HG02938 (cell line): ENCODE measurements at regions not wholly inside any gene's neighbourhood (a gene's known extent, or its start where the extent isn't known, plus 50 kb on each side); places are given as distances from the start of the nearest gene placed in this dataset.
"Not testable (repeated sequence)": the region's sequence is repeated elsewhere in the genome, so short reads cannot be mapped to it uniquely, and the experiment has no call there.

Source experiments
- ATAC-seq: cut with Tn5 transposase; IDR thresholded peaks from one replicate; pipeline ENCODE4 v1.9.1; 2021; ENCODE audit warnings: mild to moderate bottlenecking, moderate library complexity; ENCODE audit not compliant: unreplicated experiment

DNA sequence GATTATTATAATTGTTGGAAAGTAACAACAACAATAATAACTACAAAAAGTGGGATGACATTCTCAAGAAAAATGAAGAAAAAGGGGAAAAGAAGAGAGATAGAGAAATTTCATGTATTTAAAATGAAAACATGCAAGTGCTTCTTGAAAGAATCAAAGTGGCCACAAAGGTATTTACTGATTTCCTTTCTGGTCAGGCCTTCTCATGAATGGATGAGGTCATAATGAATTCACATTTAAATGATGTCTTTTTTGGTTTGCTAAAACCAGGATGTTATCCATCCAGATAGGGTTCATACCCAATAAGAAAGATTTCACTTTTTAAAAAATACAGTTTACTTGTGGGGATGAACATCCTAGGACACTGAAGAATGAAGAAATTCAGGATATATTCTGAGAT is 446.4 kb upstream of the PTGER4 start:
- ATAC-seq = no peak

DNA sequence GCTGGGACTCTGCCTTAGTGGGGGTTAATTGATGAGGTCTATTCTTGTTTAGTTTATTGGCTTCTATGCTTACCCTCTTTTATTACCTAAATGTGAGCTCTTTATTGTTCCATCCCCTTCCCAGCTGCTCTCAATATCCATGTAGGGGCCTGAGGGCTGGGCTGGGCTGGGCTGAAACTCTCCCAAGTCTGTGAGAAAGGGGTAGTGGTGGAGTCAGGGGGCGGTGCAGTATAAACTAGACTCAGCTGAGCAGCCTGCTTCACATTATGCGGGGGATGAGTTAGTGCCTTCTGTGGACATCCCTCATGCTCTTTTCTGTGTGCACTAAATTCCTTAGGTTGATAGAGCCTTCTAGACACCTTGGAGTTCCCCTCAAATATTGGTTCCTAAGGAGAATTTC is 451.8 kb upstream of the PTGER4 start:
- ATAC-seq = no peak

DNA sequence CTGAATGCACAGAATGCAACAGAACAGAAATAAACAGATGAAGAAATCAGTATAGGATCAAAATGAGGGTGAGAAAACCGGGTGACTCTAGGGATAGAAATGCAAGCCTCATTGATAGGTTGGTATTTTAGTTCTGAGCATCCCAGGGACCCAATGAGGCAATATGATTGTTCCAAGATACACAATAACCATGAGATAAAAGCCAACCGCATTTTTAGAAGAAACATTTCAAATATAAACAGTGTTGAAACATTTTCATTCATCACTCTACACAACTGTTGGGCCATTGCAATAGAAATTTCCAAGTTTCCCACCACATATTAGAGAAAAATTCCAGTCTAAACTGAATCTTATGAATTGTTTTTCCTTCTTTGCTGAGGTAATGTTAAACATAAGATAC is 452.3 kb upstream of the PTGER4 start:
- ATAC-seq = no peak

DNA sequence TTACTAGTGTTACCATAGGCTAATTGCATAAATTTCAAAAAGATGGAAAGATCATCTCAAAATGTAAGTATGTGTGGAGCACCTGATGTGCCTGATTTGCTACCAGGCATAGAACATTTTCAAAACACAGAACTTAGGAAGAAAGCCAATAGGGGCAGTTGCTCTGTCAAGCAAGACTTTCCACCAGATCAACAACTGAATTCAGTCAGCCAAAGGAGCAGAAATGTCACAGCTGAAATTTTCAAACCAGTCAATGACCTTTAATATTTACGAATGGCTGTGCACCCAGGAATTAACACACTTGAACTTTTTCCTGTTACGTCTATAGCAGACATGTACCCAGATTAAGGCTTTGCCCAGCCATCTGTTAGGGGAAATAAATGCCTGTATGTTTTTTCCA is 452.8 kb upstream of the PTGER4 start:
- ATAC-seq = no peak

DNA sequence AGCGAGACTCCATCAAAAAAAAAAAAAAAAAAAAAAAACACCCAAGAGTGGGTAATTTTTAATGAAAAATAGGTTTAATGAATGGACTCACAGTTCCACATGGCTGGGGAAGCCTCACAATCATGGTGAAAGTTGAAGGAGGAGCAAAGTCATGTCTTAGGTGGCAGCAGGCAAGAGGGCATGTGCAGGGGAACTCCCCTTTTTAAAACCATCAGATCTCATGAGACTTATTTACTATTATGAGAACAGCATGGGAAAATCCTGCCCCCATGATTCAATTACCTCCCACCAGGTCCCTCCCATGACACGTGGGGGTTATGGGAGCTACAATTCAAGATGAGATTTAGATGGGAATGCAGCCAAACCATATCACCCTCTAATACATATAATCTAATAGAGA is 454.6 kb upstream of the PTGER4 start:
- not testable (repeated sequence) for ATAC-seq

DNA sequence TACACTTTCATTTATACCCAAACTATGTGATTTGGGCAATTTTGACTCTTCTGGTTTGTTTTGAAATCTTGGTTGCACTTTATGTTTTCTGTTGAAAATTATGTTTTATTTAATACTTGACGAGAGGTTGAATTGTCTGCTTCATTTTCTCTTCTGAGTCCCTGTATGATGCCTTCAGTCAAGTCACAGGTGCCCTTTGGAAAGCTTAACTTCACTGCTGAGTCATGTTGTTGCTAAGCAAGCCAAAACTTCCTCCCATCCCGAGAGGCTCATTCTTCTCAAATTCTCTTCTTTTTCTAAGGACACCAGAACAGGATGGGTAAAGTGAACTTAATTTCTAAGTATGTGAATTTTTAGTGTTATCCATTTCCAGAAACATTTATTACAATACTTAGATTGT is 455.3 kb upstream of the PTGER4 start:
- ATAC-seq = peak; percentile 8

DNA sequence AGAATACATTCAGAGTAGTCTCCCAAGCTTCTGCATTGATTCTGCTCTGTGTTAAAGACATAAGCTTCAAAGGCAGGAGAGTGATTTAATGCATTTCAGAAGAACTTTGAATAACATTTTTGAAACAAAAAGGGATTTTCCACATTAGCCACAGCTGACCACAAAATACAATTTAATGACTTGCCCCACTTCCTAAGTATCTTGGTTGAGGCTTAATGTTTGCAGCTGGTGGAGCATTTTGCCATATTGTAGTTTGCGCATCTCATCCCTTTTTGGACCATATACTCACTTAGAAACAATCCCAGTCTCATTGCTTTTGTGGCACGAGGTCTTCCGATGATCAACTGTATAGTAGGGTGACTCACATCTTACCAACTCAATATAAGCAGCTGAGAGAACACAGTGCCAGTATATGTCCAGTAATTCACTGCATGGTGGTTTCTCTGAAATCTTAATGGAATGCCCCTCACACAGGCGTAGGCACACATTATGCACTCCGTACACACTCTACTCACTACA is 455.8 kb upstream of the PTGER4 start:
- peak; percentile 69 for ATAC-seq

DNA sequence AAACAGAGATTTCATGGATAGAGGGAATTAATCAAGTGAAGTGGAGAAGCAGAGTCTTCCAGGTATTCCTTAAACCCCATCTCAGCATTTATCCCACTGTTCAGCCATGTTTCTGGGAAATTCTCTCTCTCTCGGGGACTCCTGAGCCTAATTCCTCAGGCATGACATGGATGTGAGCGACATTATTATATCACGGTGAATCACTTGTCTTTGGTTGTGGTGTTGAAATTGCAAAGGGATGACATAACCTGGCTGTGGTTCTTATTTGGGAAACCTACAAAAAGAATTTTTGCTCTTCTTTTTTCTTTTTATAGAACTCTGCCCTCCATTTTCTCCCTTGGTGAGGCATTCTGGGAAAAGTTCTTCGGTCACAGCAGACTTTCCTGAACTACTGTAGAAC is 457.9 kb upstream of the PTGER4 start:
- ATAC-seq = no peak

DNA sequence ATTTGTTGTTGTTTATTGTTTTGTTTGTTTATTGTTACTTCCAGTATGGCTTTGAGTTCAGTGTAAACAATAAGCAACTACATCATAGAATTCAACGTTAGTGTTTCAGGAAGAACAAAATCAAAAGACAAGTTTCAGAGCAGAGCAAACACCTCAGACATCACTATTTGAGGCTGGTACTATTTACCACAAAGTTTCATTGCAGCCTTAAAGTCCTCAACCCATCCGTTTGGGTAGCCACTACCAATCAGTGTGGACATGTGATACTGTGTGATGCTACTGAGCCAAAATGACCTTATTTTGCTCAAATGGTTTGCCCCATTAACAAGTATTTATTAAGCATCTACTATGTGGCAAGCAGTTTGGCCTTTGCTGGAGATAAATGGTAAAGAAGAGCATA is 458.5 kb upstream of the PTGER4 start:
- no peak for ATAC-seq

DNA sequence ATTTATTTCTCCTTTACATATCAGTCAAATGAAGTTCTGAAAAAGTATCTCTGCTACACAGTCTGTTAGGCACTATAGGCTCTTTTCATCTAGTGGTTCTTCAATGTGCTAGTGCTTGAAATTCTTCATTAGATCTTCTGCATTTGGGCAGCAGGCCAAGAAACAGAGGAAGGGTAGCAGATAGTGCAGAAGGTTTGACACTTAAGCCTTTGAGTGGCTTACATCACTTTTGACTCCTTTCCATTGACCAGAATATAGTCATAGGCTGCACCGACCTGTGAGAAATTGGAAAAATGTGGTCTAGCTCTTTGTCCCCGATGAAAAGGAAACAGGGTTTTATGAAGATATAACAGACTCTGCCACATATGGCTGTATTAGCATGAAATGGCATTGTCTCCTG is 459.5 kb upstream of the PTGER4 start:
- ATAC-seq = no peak

DNA sequence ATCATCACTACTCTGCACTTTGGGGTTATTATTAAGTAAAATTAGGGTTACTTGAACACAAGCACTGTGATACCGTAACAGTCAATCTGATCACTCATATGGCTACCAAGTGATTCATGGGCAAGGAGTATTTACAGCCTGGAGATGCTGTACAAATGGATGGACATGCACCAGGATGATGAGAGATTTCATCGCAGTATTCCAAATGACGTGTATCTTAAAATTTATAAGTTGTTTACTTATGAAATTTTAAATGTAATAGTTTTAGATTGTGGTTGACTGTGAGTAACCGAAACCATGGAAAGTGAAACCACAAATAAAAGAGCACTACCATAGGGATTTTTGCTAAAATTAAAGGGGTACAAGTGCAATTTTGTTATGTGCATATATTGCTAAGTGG is 462.2 kb upstream of the PTGER4 start:
- no peak for ATAC-seq

DNA sequence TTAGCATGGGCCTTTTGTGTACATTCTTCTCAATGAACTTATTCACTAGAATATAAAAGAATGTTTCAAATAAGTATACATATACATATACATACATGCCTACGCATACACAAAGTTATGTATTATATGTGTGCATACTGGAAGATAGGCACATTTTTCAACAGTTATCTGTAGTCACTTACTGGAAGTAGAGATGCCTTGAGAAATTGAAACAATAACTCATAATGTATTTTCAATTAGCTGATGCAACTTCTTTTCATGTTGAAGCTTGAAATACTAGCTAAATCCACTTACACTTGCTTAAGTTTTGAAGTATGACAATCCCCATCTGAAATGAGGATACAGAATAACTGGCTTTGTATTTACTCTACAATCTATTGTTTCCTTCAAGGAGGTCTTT is 469.0 kb upstream of the PTGER4 start:
- ATAC-seq = no peak

DNA sequence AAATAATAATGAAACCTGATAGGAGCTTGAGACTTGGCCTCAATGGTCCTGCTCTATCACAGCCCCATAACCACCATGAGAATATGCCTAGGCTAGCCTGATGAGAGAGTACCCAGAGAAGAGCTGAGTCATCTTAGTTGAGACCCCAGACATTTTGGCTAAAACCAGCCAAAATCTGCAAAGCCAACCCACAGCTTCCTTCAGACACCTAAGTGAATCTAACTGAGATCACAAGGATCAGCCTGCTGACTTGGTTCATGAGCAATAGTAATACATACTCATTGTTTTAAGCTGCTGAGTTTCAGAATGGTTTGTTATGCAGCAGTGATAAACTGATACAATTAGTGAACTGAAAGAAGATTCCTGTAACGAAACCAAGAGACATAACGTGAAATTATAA is 473.7 kb upstream of the PTGER4 start:
- ATAC-seq = no peak

DNA sequence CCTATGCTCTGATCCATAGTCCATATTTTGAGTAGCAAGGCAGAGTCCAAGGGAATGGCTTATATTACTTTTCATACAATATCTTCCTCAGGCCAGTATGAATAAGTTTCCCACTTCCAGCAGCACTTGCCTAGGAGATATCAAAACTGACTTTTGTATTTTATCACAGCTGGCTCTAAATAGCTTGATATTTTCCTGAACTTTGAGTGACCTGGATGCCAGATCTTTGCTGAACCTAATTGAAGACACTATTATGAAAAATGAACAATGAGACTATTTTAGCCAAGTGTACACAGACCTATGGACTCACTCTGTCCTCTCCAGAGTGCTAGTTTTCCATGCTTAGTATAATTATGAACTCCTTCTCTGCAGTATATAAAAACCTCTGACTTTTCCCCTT is 475.6 kb upstream of the PTGER4 start:
- no peak for ATAC-seq

DNA sequence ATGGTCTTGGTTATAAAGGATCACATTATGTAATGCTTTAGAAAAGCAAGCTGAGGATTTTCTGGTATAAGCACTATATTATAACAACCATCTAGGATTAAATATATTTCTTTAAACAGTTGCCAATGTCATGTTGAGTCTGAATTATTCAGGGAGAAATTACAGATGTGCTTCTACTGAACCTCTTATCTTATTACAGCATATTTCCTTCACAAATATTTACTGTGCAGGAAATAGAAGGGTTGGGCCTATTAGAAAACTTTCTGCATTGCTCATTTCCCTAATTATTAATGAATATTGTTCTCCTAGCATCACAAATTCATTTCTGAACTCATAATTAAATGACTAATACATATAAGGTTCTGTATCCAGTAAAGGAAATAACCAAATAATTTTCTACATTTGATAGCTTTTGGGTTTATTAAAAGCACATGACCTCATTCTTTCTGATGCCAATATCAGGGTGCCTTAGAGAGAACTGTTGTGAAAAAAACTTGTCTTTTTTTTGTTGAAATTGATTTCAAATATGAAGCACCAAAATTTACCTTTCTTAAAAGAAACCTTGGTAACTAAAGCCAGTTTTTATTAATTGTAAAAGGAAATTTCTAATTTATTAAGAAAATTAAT is 476.8 kb upstream of the PTGER4 start:
- no peak for ATAC-seq

DNA sequence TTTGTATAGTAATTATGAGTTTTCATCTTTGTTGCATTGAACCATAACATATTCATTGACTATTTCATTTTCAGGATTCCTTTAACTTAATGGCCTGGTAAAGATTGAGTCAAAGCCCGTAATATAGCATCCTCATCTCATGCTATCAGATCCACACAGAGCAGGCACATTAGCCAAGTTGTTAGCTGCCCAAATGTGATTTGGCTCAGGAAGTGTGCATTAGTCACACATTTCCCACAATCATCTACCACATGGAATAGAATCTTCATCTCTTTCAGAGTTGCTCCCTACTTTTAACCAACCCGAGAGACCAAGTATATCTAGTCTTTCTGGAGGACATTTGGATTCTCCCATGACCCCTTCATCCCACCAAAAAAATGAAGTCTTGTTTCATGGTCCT is 481.0 kb upstream of the PTGER4 start:
- no peak for ATAC-seq

DNA sequence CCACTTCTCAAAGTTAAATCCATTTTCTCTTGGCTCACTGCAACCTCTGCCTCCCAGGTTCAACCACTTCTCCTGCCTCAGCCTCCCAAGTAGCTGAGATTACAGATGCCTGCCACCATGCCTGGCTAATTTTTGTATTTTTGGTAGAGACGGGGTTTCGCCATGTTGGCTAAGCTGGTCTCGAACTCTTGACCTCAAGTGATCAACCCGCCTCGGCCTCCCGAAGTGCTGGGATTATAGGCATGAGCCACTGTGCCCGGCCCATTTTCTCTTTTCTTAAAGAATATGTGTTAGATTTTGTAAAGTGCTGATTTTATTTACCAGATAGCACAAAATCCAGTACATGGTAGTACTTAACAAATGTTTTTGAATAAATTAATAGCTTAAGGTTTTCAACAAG is 484.1 kb upstream of the PTGER4 start:
- not testable (repeated sequence) for ATAC-seq

DNA sequence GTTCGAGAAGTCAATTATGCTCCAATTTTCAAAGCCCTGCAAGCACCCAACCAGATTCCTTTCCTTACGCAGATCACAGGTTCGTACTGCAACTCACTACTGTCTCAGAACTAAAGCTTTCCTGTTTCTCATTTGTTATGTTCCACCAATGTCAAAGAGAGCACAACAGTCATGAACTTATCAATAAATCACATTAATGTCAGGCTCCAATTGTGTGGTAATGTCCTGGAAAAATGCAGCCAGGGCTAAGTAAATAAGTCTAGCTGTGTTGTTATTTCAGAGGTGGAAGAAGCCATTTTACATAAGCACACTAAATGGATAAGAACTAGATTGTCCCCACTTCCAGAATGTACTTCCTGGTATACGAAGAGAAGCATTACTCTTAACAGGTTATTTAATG is 488.6 kb upstream of the PTGER4 start:
- ATAC-seq = no peak

DNA sequence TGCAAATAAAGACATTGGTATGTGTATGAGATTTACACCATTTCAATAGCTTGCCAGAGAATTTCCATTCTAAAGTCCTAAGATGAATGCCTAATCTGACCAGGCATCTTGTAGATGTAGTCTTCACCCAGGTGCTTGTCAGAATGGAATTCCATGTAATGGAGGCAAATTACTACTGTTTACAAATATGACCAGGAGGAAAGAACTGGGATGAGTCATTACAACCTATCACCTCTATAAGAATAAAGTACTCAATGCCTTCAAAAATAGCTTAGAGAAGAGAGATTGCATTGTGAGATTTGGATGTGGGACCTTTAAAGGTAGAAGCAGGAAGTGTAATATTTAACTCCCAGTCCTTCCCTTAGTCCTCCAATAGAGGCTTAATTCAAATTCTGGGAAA is 507.0 kb upstream of the PTGER4 start:
- no peak for ATAC-seq

DNA sequence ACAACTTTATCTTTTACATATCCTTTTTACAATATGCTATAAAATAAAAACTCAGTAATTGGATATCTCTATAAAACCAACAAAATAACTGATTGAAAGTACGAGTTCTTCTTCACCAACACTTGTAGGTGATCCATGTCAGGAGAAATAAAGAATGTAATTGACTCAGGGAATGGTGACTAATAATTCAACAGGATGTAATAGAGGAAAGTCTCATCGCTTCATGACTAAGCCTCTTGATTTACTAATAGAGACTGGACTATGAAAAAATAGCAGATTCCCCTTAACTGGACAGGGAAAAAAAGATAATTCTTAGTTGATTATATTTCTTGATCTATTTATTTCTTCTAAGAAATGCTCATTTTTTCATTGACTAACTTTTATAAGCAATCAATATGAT is 507.7 kb upstream of the PTGER4 start:
- no peak for ATAC-seq

DNA sequence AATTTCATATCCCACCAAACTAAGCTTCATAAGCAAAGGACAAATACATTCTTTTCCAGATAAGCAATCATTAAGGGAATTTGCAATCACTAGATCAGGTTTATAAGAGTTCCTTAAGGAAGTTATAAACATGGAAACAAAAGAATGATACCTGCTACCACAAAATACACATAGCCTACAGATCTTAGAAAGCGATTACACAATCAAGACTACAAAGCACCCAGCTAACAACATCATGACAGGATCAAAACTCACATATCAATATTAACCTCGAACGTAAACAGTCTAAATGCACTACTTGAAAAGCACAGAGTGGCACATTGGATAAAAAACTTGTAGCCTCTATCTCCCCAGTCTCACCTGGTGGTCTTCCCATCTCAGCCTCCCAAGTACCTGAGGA is 512.4 kb upstream of the PTGER4 start:
- ATAC-seq = no peak

DNA sequence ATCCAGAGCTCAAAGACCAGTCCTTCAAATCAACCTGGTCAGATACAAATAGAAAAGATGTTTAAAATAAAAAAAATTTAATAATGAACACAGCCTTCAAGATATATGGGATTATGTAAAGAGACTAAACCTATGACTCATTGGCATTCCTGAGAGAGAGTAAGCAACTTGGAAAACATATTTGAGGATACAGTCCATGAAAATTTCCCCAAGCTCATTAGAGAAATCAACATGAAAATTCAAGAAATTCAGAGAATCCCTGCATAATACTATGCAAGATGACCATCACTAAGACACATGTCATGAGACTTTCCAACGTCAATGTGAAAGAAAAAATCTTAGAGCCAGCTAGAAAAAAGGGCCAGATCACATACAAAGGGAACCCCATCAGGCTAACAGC is 512.9 kb upstream of the PTGER4 start:
- no peak for ATAC-seq
